Activated CD4-positive, alpha-beta T cell treated with anti-CD3 and anti-CD28 coated beads for 36 hours (primary cell): ENCODE measurements at regions not wholly inside any gene's neighbourhood (a gene's known extent, or its start where the extent isn't known, plus 50 kb on each side); places are given as distances from the start of the nearest gene placed in this dataset.
A peak's percentile ranks its signal among the peaks of the same experiment; 100 is the strongest.

ENCODE experiments used
- ATAC-seq: fragments of 200-7000 bp; cut with Tn5 transposase; one replicate; pipeline ENCODE4 v1.10.0; 2021; ENCODE audit warnings: mild to moderate bottlenecking, moderate library complexity
- CTCF ChIA-PET: fragments of 350-600 bp; sonication (Branson Sonifier 250); formaldehyde crosslinking; loops from one replicate; lab custom pipeline; 2021; ENCODE audit warnings: antibody characterized with exemption; lab: Charles Lee
- POLR2A ChIA-PET: fragments of 350-600 bp; sonication (Branson Sonifier 250); formaldehyde crosslinking; loops from one replicate; lab custom pipeline; 2021; ENCODE audit warnings: antibody characterized with exemption, inconsistent platforms; lab: Charles Lee
- DNase-seq: peaks from one replicate; pipeline ENCODE4 v3.0.0-alpha.2; 2020
- H3K27ac Mint-ChIP-seq: one replicate; pipeline ENCODE4 v1.8.0; 2021; ENCODE audit warnings: mixed read lengths
- H3K27me3 Mint-ChIP-seq: one replicate; pipeline ENCODE4 v1.8.0; 2021; ENCODE audit warnings: mixed read lengths
- H3K36me3 Mint-ChIP-seq: one replicate; pipeline ENCODE4 v1.8.0; 2021; ENCODE audit warnings: low read depth, mixed read lengths
- H3K4me1 Mint-ChIP-seq: one replicate; pipeline ENCODE4 v1.8.0; 2021; ENCODE audit warnings: mixed read lengths
- H3K4me3 Mint-ChIP-seq: one replicate; pipeline ENCODE4 v1.8.0; 2021; ENCODE audit warnings: mild to moderate bottlenecking, moderate library complexity, mixed read lengths
- H3K9me3 Mint-ChIP-seq: one replicate; pipeline ENCODE4 v1.8.0; 2021; ENCODE audit warnings: low read depth, mixed read lengths
- intact Hi-C, 2 experiments: fragments of 100-400 bp; cut with DNase I in 1 of 2; cut with micrococcal nuclease in 1 of 2; formaldehyde crosslinking; loops; one replicate each; pipeline versions ENCODE4 v1.14.2 to v1.15.1; 2022 to 2024; cut with DNase I, micrococcal nuclease

DNA sequence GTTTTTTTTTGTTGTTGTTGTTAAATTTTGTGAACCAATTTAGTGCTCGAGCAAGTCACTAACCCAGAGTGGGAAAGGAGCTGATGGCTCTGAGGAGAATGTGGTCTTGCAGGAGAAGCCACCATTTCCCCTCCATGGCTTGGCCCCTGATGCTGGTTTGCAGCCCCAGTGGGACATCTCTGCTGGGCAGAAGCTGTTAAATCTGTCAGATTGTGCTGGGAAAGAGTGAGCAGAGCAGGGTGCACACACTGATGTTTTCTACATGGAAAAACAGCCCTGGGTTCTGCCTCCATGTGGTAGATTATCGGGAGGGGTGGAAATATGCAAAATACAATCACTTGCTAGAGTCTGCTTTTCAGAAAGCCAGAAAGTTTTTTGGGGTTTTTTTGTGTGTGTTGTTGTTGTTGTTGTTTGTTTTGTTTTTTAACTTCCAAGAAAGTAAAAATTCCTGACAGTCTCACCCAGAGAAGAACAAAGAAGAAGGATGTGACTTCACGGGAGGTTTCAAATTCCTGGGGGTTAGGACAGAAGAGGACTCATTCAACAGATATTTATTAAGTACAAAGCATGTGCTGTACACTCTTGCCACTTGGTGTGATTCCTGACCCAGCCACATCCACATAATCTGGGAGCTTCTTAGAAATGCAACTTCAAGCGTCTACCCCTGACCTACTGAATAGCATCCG lies 133.7 kb downstream of the FOXB1 start:
- CTCF ChIA-PET = interaction anchor here (2.4 kb wide), 1 partner anchor 10 kb away, joined by 8 read pairs; no protein-coding TSS in a partner anchor

DNA sequence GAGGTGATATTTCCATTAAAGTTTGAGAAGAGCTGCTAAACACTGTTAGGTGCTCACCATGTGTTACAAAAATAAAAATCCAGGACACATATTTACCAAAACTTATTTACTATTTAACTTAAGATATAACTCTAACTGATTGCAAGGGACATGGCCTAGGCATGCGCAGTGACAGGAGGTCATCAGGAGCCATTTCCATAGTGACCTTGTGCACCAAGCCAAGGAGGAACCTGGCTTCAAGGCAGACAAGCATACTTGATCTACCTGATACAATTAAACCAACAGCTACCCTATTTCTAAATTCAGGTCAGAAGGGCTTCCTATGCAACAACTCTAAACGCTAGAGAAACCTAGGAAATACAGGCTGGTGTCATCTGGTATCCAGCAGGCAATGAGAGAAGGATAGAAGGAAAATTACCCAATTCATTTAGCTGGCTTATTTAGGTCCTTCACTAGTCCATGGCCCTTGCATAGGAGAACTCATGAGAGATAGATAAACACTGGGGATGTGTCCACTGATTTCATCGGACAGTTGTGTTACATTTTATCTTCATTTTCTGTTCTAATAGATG lies 134.4 kb downstream of the FOXB1 start:
- POLR2A ChIA-PET = no interaction called here
- no peaks in the 10 kb centered on the region for H3K9me3 Mint-ChIP-seq
- CTCF ChIA-PET = interaction anchor here (0.7 to 2.4 kb wide), 2 partner anchors 11 to 136 kb away, joined by 3 to 8 read pairs; no protein-coding TSS in a partner anchor

More for the DNA sequence above, 133.7 kb downstream of the FOXB1 start:
- intact Hi-C loops = no loop called here
- no peak for ATAC-seq
- no peak for DNase-seq
- no peaks in the 10 kb centered on the region for H3K9me3 Mint-ChIP-seq
- H3K36me3 Mint-ChIP-seq = no peaks in the 10 kb centered on the region
- no peak overlapping the region for H3K27ac Mint-ChIP-seq
- peaks cover 19% of the 10 kb centered on the region for H3K27me3 Mint-ChIP-seq
- H3K4me1 Mint-ChIP-seq = no peaks in the 10 kb centered on the region
- POLR2A ChIA-PET = interaction anchor here (0.6 kb wide), 1 partner anchor 111 kb away, joined by 3 read pairs; no protein-coding TSS in a partner anchor
- no peak overlapping the region for H3K4me3 Mint-ChIP-seq

GRCh38 chr15:60152386-60152785 lies 148.3 kb downstream of the FOXB1 start:
- ChIA-PET POLR2A (no interaction called here), CTCF (no interaction called here)
- H3K4me1 Mint-ChIP-seq = peaks cover 13% of the 10 kb centered on the region
- H3K36me3 Mint-ChIP-seq = no peaks in the 10 kb centered on the region
- intact Hi-C loops = no loop called here
- DNase-seq (no peak), ATAC-seq (no peak)
- no peak overlapping the region for H3K4me3 Mint-ChIP-seq
- no peaks in the 10 kb centered on the region for H3K9me3 Mint-ChIP-seq
- no peak overlapping the region for H3K27ac Mint-ChIP-seq
- H3K27me3 Mint-ChIP-seq = peaks cover 24% of the 10 kb centered on the region

More for the DNA sequence above, 134.4 kb downstream of the FOXB1 start:
- H3K27ac Mint-ChIP-seq = no peak overlapping the region
- H3K36me3 Mint-ChIP-seq = no peaks in the 10 kb centered on the region
- H3K4me3 Mint-ChIP-seq = no peak overlapping the region
- DNase-seq (no peak), ATAC-seq (no peak)
- H3K4me1 Mint-ChIP-seq = no peaks in the 10 kb centered on the region
- intact Hi-C loops = no loop called here
- peaks cover 20% of the 10 kb centered on the region for H3K27me3 Mint-ChIP-seq

DNA sequence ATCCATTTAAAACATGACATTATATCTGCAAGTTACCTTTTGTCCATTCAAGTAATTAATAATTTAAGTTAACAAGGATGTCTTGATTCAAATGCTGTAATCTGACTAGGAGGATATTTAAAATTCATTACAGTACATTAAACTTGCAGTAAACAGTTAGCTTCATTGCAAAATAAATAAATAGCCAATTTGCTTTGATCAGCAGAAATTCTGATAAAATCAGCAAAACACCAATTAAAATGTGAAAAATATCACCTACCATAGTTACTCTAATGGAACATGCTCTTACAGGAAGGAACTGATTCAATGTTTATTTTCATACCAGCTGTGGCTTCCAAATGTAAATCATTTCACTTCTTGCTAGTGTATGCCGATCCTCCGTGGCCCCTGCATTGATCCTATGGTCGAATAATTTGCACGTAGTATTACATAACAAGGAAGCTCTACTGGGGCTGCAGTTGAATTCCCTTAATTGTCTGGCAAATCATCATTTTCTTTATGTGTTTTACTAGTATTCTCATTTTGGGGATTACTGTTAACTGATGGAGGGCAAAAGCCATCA lies 150.7 kb downstream of the FOXB1 start:
- H3K4me3 Mint-ChIP-seq = no peak overlapping the region

DNA sequence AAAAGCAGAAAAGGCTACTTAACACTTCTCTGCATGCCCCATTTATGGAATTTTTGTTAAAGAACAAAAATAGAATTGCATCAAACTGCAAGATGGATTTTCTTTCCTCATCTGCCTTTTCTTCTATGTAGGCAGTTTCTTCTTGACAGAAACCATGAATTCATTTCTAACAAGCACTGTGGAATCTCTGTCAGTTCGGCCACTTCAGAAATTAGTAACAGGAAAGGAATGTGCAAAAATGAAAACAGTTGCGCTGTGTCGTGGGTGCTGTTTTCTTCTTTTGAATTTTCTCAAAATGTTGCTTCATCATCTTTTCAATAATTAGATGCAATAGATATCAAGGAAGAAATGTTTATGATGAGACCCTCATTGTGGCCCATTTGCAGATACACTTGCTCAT lies 151.6 kb downstream of the FOXB1 start:
- no peak overlapping the region for H3K4me3 Mint-ChIP-seq
- peaks cover 21% of the 10 kb centered on the region for H3K27me3 Mint-ChIP-seq
- no peaks in the 10 kb centered on the region for H3K36me3 Mint-ChIP-seq
- no peaks in the 10 kb centered on the region for H3K9me3 Mint-ChIP-seq
- no peak overlapping the region for H3K27ac Mint-ChIP-seq
- ChIA-PET CTCF (no interaction called here), POLR2A (no interaction called here)
- DNase-seq (peak; percentile 13), ATAC-seq (peak; percentile 58)
- peaks cover 13% of the 10 kb centered on the region for H3K4me1 Mint-ChIP-seq
- intact Hi-C loops = no loop called here

More for the DNA sequence above, 150.7 kb downstream of the FOXB1 start:
- ChIA-PET POLR2A (interaction anchor here (0.7 kb wide), 1 partner anchor 1962 kb away, joined by 3 read pairs; no protein-coding TSS in a partner anchor), CTCF (no interaction called here)
- no peak for ATAC-seq
- no peak for DNase-seq
- intact Hi-C loops = no loop called here
- Mint-ChIP-seq H3K9me3 (no peaks in the 10 kb centered on the region), H3K36me3 (no peaks in the 10 kb centered on the region), H3K27ac (no peak overlapping the region), H3K27me3 (peaks cover 21% of the 10 kb centered on the region), H3K4me1 (peaks cover 13% of the 10 kb centered on the region)

- Mint-ChIP-seq H3K27ac (no peak overlapping the region), H3K4me3 (no peak overlapping the region), H3K36me3 (no peaks in the 10 kb centered on the region), H3K4me1 (peaks cover 3% of the 10 kb centered on the region), H3K9me3 (no peaks in the 10 kb centered on the region), H3K27me3 (peaks cover 15% of the 10 kb centered on the region)
- ChIA-PET CTCF (interaction anchor here (0.7 kb wide), 1 partner anchor 20 kb away, joined by 3 read pairs; no protein-coding TSS in a partner anchor), POLR2A (no interaction called here)
- intact Hi-C loops = no loop called here
- ATAC-seq (no peak), DNase-seq (no peak)
Observed at GRCh38 chr15:60160909-60161308, 156.8 kb downstream of the FOXB1 start.

DNA sequence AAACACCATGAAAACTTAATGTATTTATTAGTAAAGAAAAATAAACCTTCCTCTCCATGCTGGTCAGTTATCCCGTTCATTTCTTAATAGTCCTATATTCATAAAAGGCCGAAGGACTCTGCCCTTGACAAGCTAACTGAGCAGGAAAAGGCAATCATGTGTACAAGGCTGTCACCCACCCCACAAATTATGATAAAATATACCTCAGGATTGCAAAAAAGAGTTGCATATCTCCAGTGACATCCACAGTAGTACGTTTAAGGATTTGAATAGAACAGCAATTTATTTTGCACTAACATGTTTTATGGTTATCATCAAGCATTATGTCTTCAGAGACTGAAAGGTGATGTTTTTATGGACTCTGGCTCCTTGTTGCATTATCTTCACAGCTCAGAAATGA lies 157.6 kb downstream of the FOXB1 start:
- peaks cover 15% of the 10 kb centered on the region for H3K27me3 Mint-ChIP-seq
- H3K36me3 Mint-ChIP-seq = no peaks in the 10 kb centered on the region
- intact Hi-C loops = no loop called here
- H3K9me3 Mint-ChIP-seq = no peaks in the 10 kb centered on the region
- H3K4me1 Mint-ChIP-seq = no peaks in the 10 kb centered on the region
- CTCF ChIA-PET = interaction anchor here (0.8 kb wide), 1 partner anchor 127 kb away, joined by 3 read pairs; no protein-coding TSS in a partner anchor
- DNase-seq = no peak
- no peak overlapping the region for H3K27ac Mint-ChIP-seq
- POLR2A ChIA-PET = no interaction called here
- no peak overlapping the region for H3K4me3 Mint-ChIP-seq
- no peak for ATAC-seq

DNA sequence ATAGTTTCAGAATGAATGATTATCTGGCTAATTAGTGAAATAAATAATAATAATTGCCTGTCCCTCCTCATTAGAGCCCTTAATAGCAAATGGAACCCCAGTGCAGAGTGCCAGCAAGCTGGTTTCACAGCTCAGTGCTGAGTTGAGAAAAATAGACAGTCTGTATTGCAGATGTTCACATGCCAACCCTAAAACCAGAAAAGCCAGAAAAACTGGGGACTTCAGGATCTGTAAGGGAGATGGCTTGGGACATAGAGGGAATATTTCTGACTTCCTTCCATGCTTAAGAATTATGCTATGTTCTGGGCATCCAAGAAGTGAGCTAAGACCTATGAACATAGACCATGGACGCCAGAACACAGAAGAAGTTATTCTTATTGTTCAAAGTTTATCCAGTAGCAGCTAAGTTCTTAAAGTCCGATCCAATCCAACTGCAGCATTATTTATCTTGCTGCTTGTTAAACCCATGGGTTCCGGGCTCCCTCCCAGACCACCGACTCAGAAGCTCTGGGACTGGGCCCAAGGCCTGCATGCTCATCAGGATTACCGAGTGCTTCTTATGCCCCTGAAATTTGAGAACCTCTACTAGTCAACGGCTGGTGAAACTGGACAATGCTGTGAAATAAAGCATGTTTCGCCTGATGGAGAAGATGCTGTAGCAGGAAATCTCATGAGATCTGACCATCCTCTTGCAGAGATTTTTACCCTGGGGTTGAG lies 158.3 kb downstream of the FOXB1 start:
- Mint-ChIP-seq H3K9me3 (no peaks in the 10 kb centered on the region), H3K36me3 (no peaks in the 10 kb centered on the region), H3K4me1 (no peaks in the 10 kb centered on the region), H3K27me3 (peaks cover 11% of the 10 kb centered on the region), H3K4me3 (no peak overlapping the region), H3K27ac (no peak overlapping the region)
- intact Hi-C loops = no loop called here
- ChIA-PET POLR2A (interaction anchor here (0.5 kb wide), 1 partner anchor 411 kb away, joined by 3 read pairs; no protein-coding TSS in a partner anchor), CTCF (no interaction called here)
- DNase-seq = no peak
- no peak for ATAC-seq

DNA sequence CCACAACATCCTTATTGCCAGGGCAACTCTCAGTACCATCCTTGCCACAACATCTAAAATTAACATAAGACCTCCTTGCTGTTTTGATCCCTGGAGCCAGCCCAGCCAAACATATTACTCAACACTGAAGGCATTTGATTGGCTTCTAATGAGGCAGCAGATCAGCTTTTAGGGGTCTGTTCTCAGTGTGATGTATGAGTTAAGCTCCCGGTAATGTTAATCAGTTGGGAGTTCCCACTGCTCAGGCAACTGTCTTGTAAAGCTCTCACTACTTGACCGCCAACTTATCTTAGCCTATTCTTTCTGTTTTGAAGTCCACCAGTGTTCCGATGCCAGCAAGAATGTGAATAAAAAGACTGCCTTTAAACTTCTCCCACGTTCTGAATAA lies 158.9 kb downstream of the FOXB1 start:
- H3K27ac Mint-ChIP-seq = no peak overlapping the region
- intact Hi-C loops = no loop called here
- H3K36me3 Mint-ChIP-seq = no peaks in the 10 kb centered on the region
- ChIA-PET CTCF (no interaction called here), POLR2A (interaction anchor here (0.5 kb wide), 1 partner anchor 411 kb away, joined by 3 read pairs; no protein-coding TSS in a partner anchor)
- H3K4me1 Mint-ChIP-seq = no peaks in the 10 kb centered on the region
- no peaks in the 10 kb centered on the region for H3K9me3 Mint-ChIP-seq
- ATAC-seq (no peak), DNase-seq (no peak)
- peaks cover 11% of the 10 kb centered on the region for H3K27me3 Mint-ChIP-seq
- no peak overlapping the region for H3K4me3 Mint-ChIP-seq

DNA sequence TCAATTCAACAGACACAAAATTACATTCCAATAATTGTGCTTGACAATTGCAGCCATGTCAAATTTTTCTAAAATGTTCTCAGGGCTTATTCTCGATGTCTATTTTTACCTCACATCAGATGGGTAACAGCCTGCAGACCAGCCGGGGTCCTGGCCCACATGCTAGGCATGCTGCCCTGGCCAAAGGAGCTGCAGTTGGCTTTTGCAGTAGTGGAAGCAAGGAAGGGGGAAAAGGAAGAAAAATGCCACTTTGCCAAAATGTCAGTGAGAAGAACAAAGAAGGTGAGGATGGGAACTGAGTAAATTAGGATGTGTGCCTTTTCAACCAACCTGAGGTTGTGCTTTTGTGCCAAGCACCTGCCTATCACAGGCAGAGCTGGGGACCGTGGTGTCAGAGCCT lies 161.0 kb downstream of the FOXB1 start:
- Mint-ChIP-seq H3K9me3 (no peaks in the 10 kb centered on the region), H3K27ac (no peak overlapping the region), H3K27me3 (peaks cover 7% of the 10 kb centered on the region), H3K4me3 (no peak overlapping the region), H3K36me3 (no peaks in the 10 kb centered on the region), H3K4me1 (no peaks in the 10 kb centered on the region)
- ATAC-seq = no peak
- ChIA-PET CTCF (no interaction called here), POLR2A (no interaction called here)
- DNase-seq = no peak
- intact Hi-C loops = no loop called here

- Mint-ChIP-seq H3K4me3 (no peak overlapping the region), H3K27ac (no peak overlapping the region), H3K27me3 (peaks cover 8% of the 10 kb centered on the region), H3K36me3 (no peaks in the 10 kb centered on the region), H3K4me1 (no peaks in the 10 kb centered on the region), H3K9me3 (no peaks in the 10 kb centered on the region)
- CTCF ChIA-PET = interaction anchor here (1.0 kb wide), 1 partner anchor 119 kb away, joined by 3 read pairs; no protein-coding TSS in a partner anchor
- intact Hi-C loops = no loop called here
- ATAC-seq (no peak), DNase-seq (no peak)
- POLR2A ChIA-PET = no interaction called here
Observed at GRCh38 chr15:60172143-60172542, 168.0 kb downstream of the FOXB1 start.
